ENCODE measurements at regions not wholly inside any gene's neighbourhood (a gene's known extent, or its start where the extent isn't known, plus 50 kb on each side); places are given as distances from the start of the nearest gene placed in this dataset.

- Mint-ChIP-seq H3K4me1 (no peaks in the 10 kb centered on the region), H3K36me3 (no peaks in the 10 kb centered on the region), H3K4me3 (no peak overlapping the region), H3K9me3 (ENCODE audit: low read depth) (peaks cover 7% of the 10 kb centered on the region), H3K27ac (no peak overlapping the region), H3K27me3 (no peaks in the 10 kb centered on the region)
- DNase-seq (no peak), ATAC-seq (no peak)
- CTCF ChIA-PET = no interaction called here
These were observed 313.4 kb downstream of the DEPDC1B start for GRCh38 chr5:60386436-60387050.

DNA sequence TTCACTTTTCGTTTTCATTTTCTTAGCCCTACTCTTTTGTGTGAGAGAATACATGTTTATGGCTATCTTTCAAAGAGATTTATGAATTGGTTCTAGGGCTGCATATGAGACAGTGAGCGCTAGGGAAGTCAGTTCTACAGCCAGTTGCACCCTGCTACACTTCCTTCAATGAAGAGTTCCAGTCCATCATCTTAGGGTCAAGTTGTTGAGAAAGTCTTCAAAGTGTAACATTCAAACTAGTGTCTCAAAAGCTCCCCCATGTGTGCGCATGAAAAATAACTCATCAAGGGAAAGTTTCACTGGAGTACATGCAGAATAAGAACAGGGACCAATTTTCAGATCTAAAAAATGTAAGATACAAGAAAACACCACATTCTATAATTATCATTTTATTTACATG, 317.2 kb downstream of the DEPDC1B start:
- no peak overlapping the region for H3K27ac Mint-ChIP-seq
- peaks cover 4% of the 10 kb centered on the region for H3K9me3 Mint-ChIP-seq (ENCODE audit: low read depth)
- DNase-seq (no peak), ATAC-seq (no peak)
- no peaks in the 10 kb centered on the region for H3K4me1 Mint-ChIP-seq
- no peaks in the 10 kb centered on the region for H3K36me3 Mint-ChIP-seq
- CTCF ChIA-PET = interaction anchor here (1.1 kb wide), 1 partner anchor 572 kb away, joined by 3 read pairs; no protein-coding TSS in a partner anchor
- H3K4me3 Mint-ChIP-seq = no peak overlapping the region
- no peaks in the 10 kb centered on the region for H3K27me3 Mint-ChIP-seq

DNA sequence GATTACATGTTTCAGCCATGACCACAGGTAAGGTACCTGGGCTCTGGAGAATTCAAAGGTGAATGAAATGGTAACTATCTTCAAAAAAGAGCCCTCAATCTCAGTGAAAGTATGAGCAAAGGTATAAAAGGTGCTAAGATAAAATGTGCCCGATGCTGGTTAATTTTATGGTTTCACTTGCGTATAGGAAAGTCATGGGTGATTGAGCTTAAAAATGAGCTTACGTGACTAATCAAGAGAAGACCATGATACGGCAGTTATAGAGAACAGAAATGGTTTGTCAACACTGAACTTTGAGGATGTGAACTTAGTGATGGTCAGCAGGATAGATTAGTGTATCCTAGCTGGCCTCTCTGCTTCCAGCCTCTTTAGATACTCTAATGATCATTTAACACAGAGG, 320.1 kb downstream of the DEPDC1B start:
- no peak for ATAC-seq
- Mint-ChIP-seq H3K36me3 (no peaks in the 10 kb centered on the region), H3K27ac (no peak overlapping the region), H3K4me1 (no peaks in the 10 kb centered on the region), H3K4me3 (no peak overlapping the region), H3K27me3 (no peaks in the 10 kb centered on the region), H3K9me3 (ENCODE audit: low read depth) (no peaks in the 10 kb centered on the region)
- CTCF ChIA-PET = no interaction called here
- DNase-seq = no peak

DNA sequence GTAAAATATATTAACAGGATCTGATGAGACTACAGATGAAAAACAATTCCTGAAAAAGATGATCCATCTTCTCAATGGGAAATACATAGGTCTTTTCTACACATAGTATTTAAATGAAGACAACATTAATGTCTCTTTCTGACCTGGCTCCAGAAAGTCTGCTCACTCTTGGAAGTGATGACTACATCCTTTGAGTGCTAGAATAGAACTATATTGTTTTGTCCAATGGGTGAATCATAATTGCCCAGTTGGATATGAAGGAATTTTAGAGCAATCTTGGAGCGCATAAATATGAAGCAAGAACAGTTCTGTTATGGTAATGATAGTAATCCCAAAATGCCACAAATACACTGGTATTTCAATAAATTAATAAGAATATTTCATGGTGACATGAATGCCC, 322.1 kb downstream of the DEPDC1B start:
- H3K27ac Mint-ChIP-seq = no peak overlapping the region
- H3K36me3 Mint-ChIP-seq = no peaks in the 10 kb centered on the region
- no peak for ATAC-seq
- CTCF ChIA-PET = no interaction called here
- DNase-seq = no peak
- no peaks in the 10 kb centered on the region for H3K9me3 Mint-ChIP-seq (ENCODE audit: low read depth)
- H3K27me3 Mint-ChIP-seq = no peaks in the 10 kb centered on the region
- no peaks in the 10 kb centered on the region for H3K4me1 Mint-ChIP-seq
- no peak overlapping the region for H3K4me3 Mint-ChIP-seq

DNA sequence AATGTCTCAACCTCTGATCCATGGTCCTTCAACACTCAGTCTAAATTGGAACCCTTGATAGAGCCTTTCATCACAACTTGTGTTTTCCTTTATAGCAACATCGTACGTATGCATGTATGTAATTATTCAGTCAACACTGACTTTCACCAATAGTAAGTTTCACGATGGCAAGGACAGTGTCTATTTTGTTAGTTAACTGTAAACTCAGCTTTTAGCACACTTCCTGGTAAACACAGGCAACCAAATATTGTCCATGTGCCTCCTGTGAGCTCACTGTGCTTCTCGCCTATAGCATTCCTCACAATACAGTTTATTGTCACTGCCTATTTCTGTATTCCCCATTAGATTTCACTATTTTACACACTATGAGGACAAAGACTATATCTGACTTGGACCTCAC, 323.1 kb downstream of the DEPDC1B start:
- DNase-seq = no peak
- Mint-ChIP-seq H3K9me3 (ENCODE audit: low read depth) (no peaks in the 10 kb centered on the region), H3K27ac (no peak overlapping the region), H3K27me3 (no peaks in the 10 kb centered on the region), H3K4me3 (no peak overlapping the region), H3K4me1 (no peaks in the 10 kb centered on the region), H3K36me3 (no peaks in the 10 kb centered on the region)
- ATAC-seq = no peak
- CTCF ChIA-PET = no interaction called here

DNA sequence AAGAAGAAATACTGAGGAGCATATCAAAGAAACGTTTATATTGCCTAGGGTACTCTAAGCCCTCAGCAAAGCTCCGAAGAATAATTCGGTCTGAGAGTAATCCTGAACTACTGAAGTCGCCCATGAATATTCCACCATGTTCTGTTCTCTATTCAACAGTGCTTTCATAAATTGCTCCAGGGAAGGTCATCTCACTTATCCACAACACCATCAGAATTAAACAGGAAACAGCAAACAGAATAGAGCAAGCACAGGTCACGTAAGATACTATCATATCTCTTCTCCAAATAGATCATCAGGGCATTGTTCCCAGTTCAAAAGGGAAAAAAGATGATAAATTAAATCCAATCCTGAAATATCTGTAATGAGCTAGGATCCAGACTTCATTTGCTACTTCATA, 325.6 kb downstream of the DEPDC1B start:
- no peaks in the 10 kb centered on the region for H3K36me3 Mint-ChIP-seq
- DNase-seq (no peak), ATAC-seq (no peak)
- CTCF ChIA-PET = no interaction called here
- H3K9me3 Mint-ChIP-seq (ENCODE audit: low read depth) = no peaks in the 10 kb centered on the region
- no peak overlapping the region for H3K27ac Mint-ChIP-seq
- H3K4me3 Mint-ChIP-seq = no peak overlapping the region
- H3K4me1 Mint-ChIP-seq = no peaks in the 10 kb centered on the region
- H3K27me3 Mint-ChIP-seq = no peaks in the 10 kb centered on the region

DNA sequence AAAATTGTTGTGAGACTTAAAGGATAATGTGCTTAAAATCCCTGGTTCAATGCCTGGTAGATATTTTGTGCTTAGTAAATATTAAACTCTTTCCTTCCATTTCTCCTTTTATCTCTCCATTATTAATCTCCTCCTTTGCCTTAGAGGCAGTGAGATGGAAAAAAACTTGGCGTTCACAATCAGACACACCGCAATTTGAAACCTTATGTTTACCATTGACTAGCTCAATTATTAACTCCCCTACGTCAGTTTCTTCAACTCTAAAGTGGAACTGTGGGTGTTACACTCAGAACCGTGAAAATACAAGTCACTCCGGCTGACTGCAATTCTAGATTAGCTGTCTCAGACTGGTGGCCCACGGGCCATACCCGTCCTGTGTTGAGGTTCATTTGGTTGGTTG, 327.2 kb downstream of the DEPDC1B start:
- Mint-ChIP-seq H3K9me3 (ENCODE audit: low read depth) (no peaks in the 10 kb centered on the region), H3K27me3 (no peaks in the 10 kb centered on the region), H3K4me3 (no peak overlapping the region), H3K4me1 (no peaks in the 10 kb centered on the region), H3K36me3 (no peaks in the 10 kb centered on the region), H3K27ac (no peak overlapping the region)
- DNase-seq (no peak), ATAC-seq (no peak)
- CTCF ChIA-PET = no interaction called here

DNA sequence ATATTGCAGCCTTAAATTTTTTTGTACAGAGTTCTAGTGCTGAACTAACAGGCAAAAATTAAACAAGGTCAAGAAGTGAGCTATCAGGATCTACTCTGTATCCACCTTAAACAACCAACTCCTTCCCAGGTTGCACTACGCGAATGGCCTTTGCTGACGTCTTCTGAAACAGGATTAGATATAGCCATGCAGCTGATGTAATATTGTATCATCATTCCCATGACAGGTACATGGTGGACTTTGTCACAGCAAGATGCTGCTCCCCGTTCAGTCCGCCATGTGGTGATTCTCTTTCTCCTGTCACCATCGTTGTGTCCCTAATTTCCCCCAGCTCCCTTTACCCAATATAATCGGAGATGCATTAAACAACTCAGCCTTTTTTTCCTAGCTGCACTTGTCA, 328.9 kb downstream of the DEPDC1B start:
- ATAC-seq = no peak
- no peak overlapping the region for H3K27ac Mint-ChIP-seq
- no peak overlapping the region for H3K4me3 Mint-ChIP-seq
- H3K9me3 Mint-ChIP-seq (ENCODE audit: low read depth) = no peaks in the 10 kb centered on the region
- CTCF ChIA-PET = interaction anchor here (1.3 kb wide), 1 partner anchor 10 kb away, joined by 3 read pairs; no protein-coding TSS in a partner anchor
- H3K4me1 Mint-ChIP-seq = no peaks in the 10 kb centered on the region
- no peaks in the 10 kb centered on the region for H3K27me3 Mint-ChIP-seq
- H3K36me3 Mint-ChIP-seq = no peaks in the 10 kb centered on the region
- no peak for DNase-seq

DNA sequence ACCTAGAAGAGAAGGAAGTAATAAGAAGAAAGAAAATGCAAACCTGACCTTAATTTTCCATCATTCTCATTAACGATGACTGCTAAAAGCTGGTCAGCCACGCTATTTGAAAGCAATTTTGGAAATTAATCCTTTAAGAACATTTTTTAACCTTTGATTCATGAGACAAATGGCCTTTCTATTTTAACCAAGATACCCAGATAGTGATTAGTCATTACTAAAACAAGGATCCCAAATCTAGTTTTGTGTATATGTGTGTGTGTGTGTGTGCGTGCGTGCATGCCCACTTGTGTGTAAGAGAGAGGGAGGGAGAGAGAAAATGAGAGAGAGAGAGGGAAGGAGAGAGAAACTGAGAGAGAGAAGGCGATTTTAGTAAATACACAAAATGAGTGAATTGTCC, 329.5 kb downstream of the DEPDC1B start:
- Mint-ChIP-seq H3K27ac (no peak overlapping the region), H3K4me3 (no peak overlapping the region), H3K4me1 (no peaks in the 10 kb centered on the region), H3K36me3 (no peaks in the 10 kb centered on the region), H3K9me3 (ENCODE audit: low read depth) (no peaks in the 10 kb centered on the region), H3K27me3 (no peaks in the 10 kb centered on the region)
- CTCF ChIA-PET = interaction anchor here (1.3 kb wide), 1 partner anchor 10 kb away, joined by 3 read pairs; no protein-coding TSS in a partner anchor
- ATAC-seq (no peak), DNase-seq (no peak)

DNA sequence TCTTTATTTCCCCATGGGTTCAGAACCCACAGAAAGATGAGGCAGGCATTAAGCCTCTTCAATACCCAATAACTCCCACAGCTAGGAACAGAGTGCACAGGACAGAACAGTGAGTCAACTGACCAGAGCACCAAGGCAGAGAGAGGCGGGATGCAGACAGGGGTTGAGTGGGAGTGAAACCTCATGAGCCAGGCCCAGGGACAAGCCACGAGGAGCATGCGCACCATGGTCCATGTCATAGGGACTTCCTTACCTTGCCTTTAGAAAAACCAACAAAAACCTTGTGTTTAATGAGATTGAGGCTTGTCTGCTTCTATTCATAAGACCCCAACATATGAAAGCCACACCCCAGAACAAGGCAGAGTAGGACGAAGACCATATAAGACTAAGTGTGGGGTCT, 330.6 kb downstream of the DEPDC1B start:
- ATAC-seq = no peak
- Mint-ChIP-seq H3K27me3 (no peaks in the 10 kb centered on the region), H3K4me3 (no peak overlapping the region), H3K9me3 (ENCODE audit: low read depth) (no peaks in the 10 kb centered on the region), H3K27ac (no peak overlapping the region), H3K4me1 (no peaks in the 10 kb centered on the region), H3K36me3 (no peaks in the 10 kb centered on the region)
- no peak for DNase-seq
- CTCF ChIA-PET = no interaction called here

- no peak for DNase-seq
- H3K27ac Mint-ChIP-seq = no peak overlapping the region
- H3K4me1 Mint-ChIP-seq = no peaks in the 10 kb centered on the region
- H3K27me3 Mint-ChIP-seq = no peaks in the 10 kb centered on the region
- no peaks in the 10 kb centered on the region for H3K36me3 Mint-ChIP-seq
- H3K9me3 Mint-ChIP-seq (ENCODE audit: low read depth) = no peaks in the 10 kb centered on the region
- no peak overlapping the region for H3K4me3 Mint-ChIP-seq
- CTCF ChIA-PET = no interaction called here
- ATAC-seq = no peak
These were observed 331.9 kb downstream of the DEPDC1B start for GRCh38 chr5:60368100-60368499.

GRCh38 chr5:60366489-60366888, 333.5 kb downstream of the DEPDC1B start:
- no peak for DNase-seq
- ATAC-seq = no peak
- H3K4me3 Mint-ChIP-seq = no peak overlapping the region
- H3K27me3 Mint-ChIP-seq = no peaks in the 10 kb centered on the region
- no peaks in the 10 kb centered on the region for H3K9me3 Mint-ChIP-seq (ENCODE audit: low read depth)
- H3K36me3 Mint-ChIP-seq = no peaks in the 10 kb centered on the region
- H3K4me1 Mint-ChIP-seq = no peaks in the 10 kb centered on the region
- CTCF ChIA-PET = no interaction called here
- no peak overlapping the region for H3K27ac Mint-ChIP-seq

- no peaks in the 10 kb centered on the region for H3K27me3 Mint-ChIP-seq
- CTCF ChIA-PET = no interaction called here
- no peaks in the 10 kb centered on the region for H3K9me3 Mint-ChIP-seq (ENCODE audit: low read depth)
- H3K4me3 Mint-ChIP-seq = no peak overlapping the region
- H3K4me1 Mint-ChIP-seq = no peaks in the 10 kb centered on the region
- ATAC-seq = no peak
- no peak overlapping the region for H3K27ac Mint-ChIP-seq
- H3K36me3 Mint-ChIP-seq = no peaks in the 10 kb centered on the region
- DNase-seq = no peak
These were observed 335.0 kb downstream of the DEPDC1B start for GRCh38 chr5:60365001-60365400.

DNA sequence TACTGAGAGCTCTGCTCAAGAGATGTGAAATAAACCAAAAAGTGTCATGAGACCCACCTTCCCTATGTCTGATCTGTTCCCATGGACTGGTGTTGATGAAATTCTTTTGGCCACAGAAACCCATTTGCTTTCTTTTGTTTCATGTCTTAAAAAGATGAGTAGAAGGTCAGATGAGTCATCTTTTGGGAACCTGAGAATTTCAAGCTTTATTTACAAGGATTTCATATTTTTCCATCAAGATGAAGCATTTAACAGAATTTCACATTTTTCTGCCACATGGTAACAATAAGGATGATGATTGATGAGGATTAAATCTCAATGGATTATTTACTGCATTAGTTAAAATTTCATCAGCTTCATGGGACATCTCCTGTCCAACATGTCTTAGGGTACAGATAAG, 337.8 kb downstream of the DEPDC1B start:
- CTCF ChIA-PET = no interaction called here
- no peak for DNase-seq
- no peak for ATAC-seq
- Mint-ChIP-seq H3K27ac (no peak overlapping the region), H3K9me3 (ENCODE audit: low read depth) (no peaks in the 10 kb centered on the region), H3K36me3 (no peaks in the 10 kb centered on the region), H3K4me3 (no peak overlapping the region), H3K4me1 (no peaks in the 10 kb centered on the region), H3K27me3 (no peaks in the 10 kb centered on the region)

DNA sequence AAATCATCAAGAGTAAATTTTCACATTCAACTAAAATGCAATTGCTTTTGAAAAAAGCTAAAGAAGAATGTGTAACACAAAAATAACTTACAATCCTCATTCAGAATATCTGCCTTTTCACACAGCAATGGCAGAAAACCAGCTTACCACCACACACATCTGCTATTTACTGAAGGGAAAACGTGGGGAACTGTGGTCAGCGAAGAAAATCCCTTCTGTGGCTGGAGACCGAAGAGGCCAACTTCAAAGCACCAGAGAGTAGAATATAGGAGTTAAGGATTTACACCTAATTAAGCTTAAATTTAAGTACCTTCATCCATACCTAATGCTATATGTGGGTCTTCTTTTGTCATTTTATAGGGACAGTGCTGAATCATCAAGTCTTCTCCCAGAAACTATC, 339.6 kb downstream of the DEPDC1B start:
- CTCF ChIA-PET = no interaction called here
- H3K4me3 Mint-ChIP-seq = no peak overlapping the region
- H3K9me3 Mint-ChIP-seq (ENCODE audit: low read depth) = no peaks in the 10 kb centered on the region
- no peaks in the 10 kb centered on the region for H3K27me3 Mint-ChIP-seq
- H3K4me1 Mint-ChIP-seq = no peaks in the 10 kb centered on the region
- H3K36me3 Mint-ChIP-seq = no peaks in the 10 kb centered on the region
- DNase-seq (no peak), ATAC-seq (no peak)
- no peak overlapping the region for H3K27ac Mint-ChIP-seq
